Smooth muscle cell (in vitro differentiated cells): ENCODE measurements at regions not wholly inside any gene's neighbourhood (a gene's known extent, or its start where the extent isn't known, plus 50 kb on each side); places are given as distances from the start of the nearest gene placed in this dataset.

Experiments
- DNase-seq: peaks from one replicate; lab custom pipeline; 2025; ENCODE audit not compliant: unreplicated experiment; lab: John Stamatoyannopoulos, UW
- H2AFZ ChIP-seq: fragments of 200-600 bp; sonication (generic); 2 replicates; pipeline ENCODE4 v1.6.0; 2016; ENCODE audit warnings: antibody characterized with exemption, low read depth, mild to moderate bottlenecking
- H3F3A ChIP-seq: fragments of 200-600 bp; sonication (generic); 2 replicates; pipeline ENCODE4 v1.6.0; 2017; ENCODE audit warnings: antibody characterized with exemption, low read depth
- H3K27ac ChIP-seq: fragments of 200-600 bp; sonication (generic); 2 replicates; pipeline ENCODE4 v1.5.1; 2016; ENCODE audit warnings: low read depth, mild to moderate bottlenecking
- H3K27me3 ChIP-seq: fragments of 200-600 bp; sonication (generic); 2 replicates; pipeline ENCODE4 v1.6.1; 2016; ENCODE audit warnings: low read depth, mild to moderate bottlenecking
- H3K36me3 ChIP-seq: fragments of 200-600 bp; sonication (generic); 2 replicates; pipeline ENCODE4 v1.5.1; 2016; ENCODE audit warnings: low read depth
- H3K4me1 ChIP-seq: fragments of 200-600 bp; sonication (generic); 2 replicates; pipeline ENCODE4 v1.5.1; 2016; ENCODE audit warnings: low read depth
- H3K4me2 ChIP-seq: fragments of 200-600 bp; sonication (generic); 2 replicates; pipeline ENCODE4 v1.6.0; 2016; ENCODE audit warnings: mild to moderate bottlenecking
- H3K4me3 ChIP-seq: fragments of 200-600 bp; sonication (generic); 2 replicates; pipeline ENCODE4 v1.5.1; 2016; ENCODE audit warnings: mild to moderate bottlenecking
- H3K79me2 ChIP-seq: fragments of 200-600 bp; sonication (generic); 2 replicates; pipeline ENCODE4 v1.6.0; 2016; ENCODE audit warnings: low read depth, mild to moderate bottlenecking
- H3K9ac ChIP-seq: fragments of 200-600 bp; sonication (generic); 2 replicates; pipeline ENCODE4 v1.6.0; 2016; ENCODE audit warnings: low read depth
- H3K9me3 ChIP-seq: fragments of 200-600 bp; sonication (generic); replicated peaks from 2 replicates; pipeline ENCODE4 v1.5.1; 2016; ENCODE audit warnings: low read depth
- H4K20me1 ChIP-seq: fragments of 200-600 bp; sonication (generic); 2 replicates; pipeline ENCODE4 v1.6.0; 2016; ENCODE audit warnings: low read depth
- CTCF ChIP-seq: fragments of 200-600 bp; sonication (generic); IDR thresholded peaks from 2 replicates; pipeline ENCODE4 v1.5.1; 2017; ENCODE audit warnings: borderline replicate concordance, mild to moderate bottlenecking, antibody characterized with exemption; ENCODE audit not compliant: insufficient read depth, poor library complexity, severe bottlenecking
- WGBS: methylation state at CpG from one replicate; pipeline ENCODE4 v1.1.7; 2016; ENCODE audit warnings: low lambda C conversion rate; 5-methylcytosine and 5-hydroxymethylcytosine counted together

DNA sequence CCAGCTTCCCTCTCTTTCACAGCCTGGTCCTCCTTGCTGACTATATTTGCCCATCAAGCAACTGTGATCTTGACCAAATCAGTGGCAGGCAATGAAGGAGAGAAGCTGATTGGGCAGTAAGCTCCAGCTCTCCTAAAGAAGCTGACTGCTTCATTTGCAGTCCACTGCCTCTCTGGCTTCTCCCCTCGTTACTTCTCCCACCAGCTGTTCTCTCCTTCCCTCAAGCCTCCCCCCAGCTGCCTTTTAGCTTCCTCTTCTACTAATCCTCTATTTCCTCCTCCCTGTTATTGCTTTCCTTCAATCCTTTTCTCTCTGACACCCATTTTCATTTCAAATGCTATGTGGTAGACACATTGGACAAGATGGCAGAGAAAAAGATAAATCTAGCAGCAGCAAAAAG, 474.7 kb upstream of the UBE2E2 start:
- H3F3A ChIP-seq: no peaks in the 10 kb centered on the region
- H3K79me2 ChIP-seq: no peaks in the 10 kb centered on the region
- no peak for DNase-seq
- H3K4me3 ChIP-seq: no peak overlapping the region
- H3K4me1 ChIP-seq: no peaks in the 10 kb centered on the region
- 60% methylated on average over 1 of the region's 1 CpG for WGBS
- no peak overlapping the region for H3K4me2 ChIP-seq
- H3K9me3 ChIP-seq: no peaks in the 10 kb centered on the region
- H2AFZ ChIP-seq: no peak overlapping the region
- H3K27ac ChIP-seq: no peak overlapping the region
- no peaks in the 10 kb centered on the region for H4K20me1 ChIP-seq
- H3K36me3 ChIP-seq: no peaks in the 10 kb centered on the region
- H3K9ac ChIP-seq: no peak overlapping the region
- H3K27me3 ChIP-seq: no peaks in the 10 kb centered on the region
- TF ChIP-seq CTCF: no peak

GRCh38 chr3:22729212-22729611, 473.9 kb upstream of the UBE2E2 start:
- Histone ChIP-seq H3K36me3 (no peaks in the 10 kb centered on the region), H3K79me2 (no peaks in the 10 kb centered on the region), H3K4me3 (no peak overlapping the region), H3K9me3 (no peaks in the 10 kb centered on the region), H3F3A (no peaks in the 10 kb centered on the region), H3K27me3 (no peaks in the 10 kb centered on the region), H4K20me1 (no peaks in the 10 kb centered on the region), H3K4me2 (no peak overlapping the region), H2AFZ (no peak overlapping the region), H3K27ac (no peak overlapping the region), H3K4me1 (no peaks in the 10 kb centered on the region), H3K9ac (no peak overlapping the region)
- WGBS: 77% methylated on average over 5 of the region's 5 CpGs
- no peak for DNase-seq
- no peak for TF ChIP-seq CTCF

DNA sequence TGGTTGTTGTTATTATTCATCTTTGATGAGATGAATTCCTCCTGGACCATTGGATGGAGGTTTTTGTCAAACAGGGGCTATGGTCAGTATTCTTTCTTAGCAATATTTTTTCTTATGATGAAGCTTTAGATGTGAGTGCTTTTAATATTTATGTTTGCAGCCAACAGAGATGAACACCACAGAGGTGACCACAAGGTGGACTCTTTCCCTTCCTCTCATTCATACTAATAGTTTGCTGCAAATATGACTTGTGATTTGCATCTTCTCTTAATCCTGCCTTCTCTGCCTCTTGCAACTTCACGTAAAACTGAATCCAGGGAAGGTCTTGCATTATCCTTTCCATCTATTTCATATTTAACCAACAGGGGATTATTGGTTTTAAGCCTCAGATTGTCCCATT, 473.1 kb upstream of the UBE2E2 start:
- H3K4me3 ChIP-seq: no peak overlapping the region
- H3K9ac ChIP-seq: no peak overlapping the region
- H4K20me1 ChIP-seq: no peaks in the 10 kb centered on the region
- no peaks in the 10 kb centered on the region for H3K27me3 ChIP-seq
- H3K79me2 ChIP-seq: no peaks in the 10 kb centered on the region
- 40% methylated on average over 1 of the region's 1 CpG for WGBS
- H3K36me3 ChIP-seq: no peaks in the 10 kb centered on the region
- H3K9me3 ChIP-seq: no peaks in the 10 kb centered on the region
- no peak overlapping the region for H2AFZ ChIP-seq
- no peak for DNase-seq
- no peaks in the 10 kb centered on the region for H3K4me1 ChIP-seq
- peak; percentile 32 for TF ChIP-seq CTCF
- no peak overlapping the region for H3K4me2 ChIP-seq
- no peaks in the 10 kb centered on the region for H3F3A ChIP-seq
- H3K27ac ChIP-seq: no peak overlapping the region

- WGBS: 63% methylated on average over 1 of the region's 1 CpG
Measured at GRCh38 chr3:22730701-22731100, 472.4 kb upstream of the UBE2E2 start.

More at GRCh38 chr3:22730701-22731100, 472.4 kb upstream of the UBE2E2 start:
- no peaks in the 10 kb centered on the region for H4K20me1 ChIP-seq
- no peak overlapping the region for H3K9ac ChIP-seq
- no peaks in the 10 kb centered on the region for H3K27me3 ChIP-seq
- no peaks in the 10 kb centered on the region for H3K9me3 ChIP-seq
- H3K4me1 ChIP-seq: no peaks in the 10 kb centered on the region
- H3K4me2 ChIP-seq: no peak overlapping the region
- no peak for DNase-seq
- H2AFZ ChIP-seq: no peak overlapping the region
- H3F3A ChIP-seq: no peaks in the 10 kb centered on the region
- no peaks in the 10 kb centered on the region for H3K79me2 ChIP-seq
- no peak overlapping the region for H3K27ac ChIP-seq
- H3K36me3 ChIP-seq: no peaks in the 10 kb centered on the region
- TF ChIP-seq CTCF: no peak
- no peak overlapping the region for H3K4me3 ChIP-seq
